B cell (primary cell): ENCODE measurements at regions not wholly inside any gene's neighbourhood (a gene's known extent, or its start where the extent isn't known, plus 50 kb on each side); places are given as distances from the start of the nearest gene placed in this dataset.

ENCODE experiments used
- CTCF ChIP-seq: fragments of 200-600 bp; IDR thresholded peaks from one replicate; pipeline ENCODE4 v1.8.0; 2022; ENCODE audit warnings: antibody characterized with exemption, mild to moderate bottlenecking
- EZH2 ChIP-seq: IDR thresholded peaks from 2 replicates; pipeline ENCODE4 v1.6.1; 2012; ENCODE audit warnings: borderline replicate concordance, low read depth, mild to moderate bottlenecking, moderate library complexity, low read length; ENCODE audit not compliant: insufficient read depth, poor library complexity, severe bottlenecking

- TF ChIP-seq CTCF, result no peak
- no peak for TF ChIP-seq EZH2
These were observed 426.4 kb downstream of the TCERG1L start for GRCh38 chr10:130885021-130885655.
